Transverse colon (tissue), 3 donors: ENCODE measurements at regions not wholly inside any gene's neighbourhood (a gene's known extent, or its start where the extent isn't known, plus 50 kb on each side); places are given as distances from the start of the nearest gene placed in this dataset.

Experiments
- CTCF ChIP-seq, 5 experiments: fragments of 200-600 bp in 3 of 5; fragments of 450-650 bp in 2 of 5; sonication (generic) in 3 of 5; IDR thresholded peaks; 1 replicate in 2 of 5; 2 replicates in 3 of 5; pipeline ENCODE4 v1.5.1; 2016 to 2017; ENCODE audit warnings: antibody characterized with exemption in 5 of 5, inconsistent platforms in 3 of 5, mild to moderate bottlenecking in 2 of 5, moderate library complexity in 1 of 5
- POLR2A ChIP-seq: fragments of 450-650 bp; IDR thresholded peaks from one replicate; pipeline ENCODE4 v1.6.1; 2016; ENCODE audit warnings: antibody characterized with exemption, mild to moderate bottlenecking, moderate library complexity

- no peak for TF ChIP-seq POLR2A
- no peak for TF ChIP-seq CTCF (IDR thresholded peaks at IDR 0.05)
Observed at GRCh38 chr20:22100686-22101085, 395.2 kb downstream of the PAX1 start.
